ENCODE measurements at regions not wholly inside any gene's neighbourhood (a gene's known extent, or its start where the extent isn't known, plus 50 kb on each side); places are given as distances from the start of the nearest gene placed in this dataset.

- no peak for TF ChIP-seq CTCF (IDR thresholded peaks at IDR 0.05; ENCODE audit: low read length)
- TF ChIP-seq EZH2 (optimal IDR thresholded peaks at IDR 0.05; ENCODE audit: low read depth, low read length), result no peak
Observed at GRCh38 chr15:88385078-88385700, 82.0 kb downstream of the MRPL46 start.
